Esophagus (tissue), 2 donors: ENCODE measurements at regions not wholly inside any gene's neighbourhood (a gene's known extent, or its start where the extent isn't known, plus 50 kb on each side); places are given as distances from the start of the nearest gene placed in this dataset.

Source experiments
- H3K27ac ChIP-seq, 2 donors: one replicate each; pipeline ENCODE4 v1.5.1; 2013; ENCODE audit warnings: low read depth in 2 of 2, mild to moderate bottlenecking in 2 of 2, inconsistent platforms in 1 of 2, low read length in 1 of 2, moderate library complexity in 1 of 2
- H3K27me3 ChIP-seq, 2 donors: one replicate each; pipeline ENCODE4 v1.6.1; 2013; ENCODE audit warnings: low read length in 2 of 2, control low read depth in 1 of 2, mild to moderate bottlenecking in 1 of 2; ENCODE audit not compliant: insufficient read depth in 2 of 2, control insufficient read depth in 1 of 2
- H3K36me3 ChIP-seq, 2 donors: one replicate each; pipeline ENCODE4 v1.6.1; 2013; ENCODE audit warnings: low read length in 1 of 2; ENCODE audit not compliant: control insufficient read depth in 2 of 2, insufficient read depth in 2 of 2
- H3K4me1 ChIP-seq, 2 donors: one replicate each; pipeline ENCODE4 v1.6.1; 2013; ENCODE audit warnings: low read length in 1 of 2; ENCODE audit not compliant: control insufficient read depth in 2 of 2, insufficient read depth in 2 of 2
- H3K4me3 ChIP-seq, 2 donors: one replicate each; pipeline ENCODE4 v1.5.1; 2013; ENCODE audit warnings: low read length in 2 of 2, mild to moderate bottlenecking in 2 of 2, low read depth in 1 of 2, moderate library complexity in 1 of 2
- H3K9me3 ChIP-seq, 2 donors: one replicate each; pipeline ENCODE4 v1.6.1; 2013; ENCODE audit warnings: mild to moderate bottlenecking in 2 of 2, low read depth in 1 of 2, low read length in 1 of 2, moderate library complexity in 1 of 2; ENCODE audit not compliant: control insufficient read depth in 2 of 2, insufficient read depth in 1 of 2
- whole genome bisulfite sequencing, 2 donors: extraction: QIAGEN DNeasy Blood & Tissue Kit; methylation state at CpG; one replicate each; pipeline ENCODE4 v1.1.7; 2013; 5-methylcytosine and 5-hydroxymethylcytosine counted together
- donor health status: healthy with polysubstance abuse.
- donor health status: Bipolar disorder and iron deficiency.

- H3K27me3 ChIP-seq, result no peaks in the 10 kb centered on the region
- H3K4me1 ChIP-seq, result no peaks in the 10 kb centered on the region
- H3K27ac ChIP-seq, result no peak overlapping the region
- WGBS, 2 donors, result 75 to 80% methylated on average over 1 of the region's 1 CpG
- no peaks in the 10 kb centered on the region for H3K36me3 ChIP-seq
- no peaks in the 10 kb centered on the region for H3K9me3 ChIP-seq
- no peak overlapping the region for H3K4me3 ChIP-seq
Measured at GRCh38 chr12:42689699-42690098, 100.2 kb upstream of the PRICKLE1 start.

GRCh38 chr12:42686514-42687172, 97.1 kb upstream of the PRICKLE1 start:
- Histone ChIP-seq H3K4me1 (no peaks in the 10 kb centered on the region), H3K27ac (no peak overlapping the region)
- WGBS, 2 donors, result 75 to 83% methylated on average over 3 of the region's 3 CpGs

GRCh38 chr12:42684802-42685071, 95.2 kb upstream of the PRICKLE1 start:
- Histone ChIP-seq H3K4me1 (no peaks in the 10 kb centered on the region), H3K9me3 (no peaks in the 10 kb centered on the region), H3K27me3 (peaks cover 0 to 2% of the 10 kb centered on the region in 2 donors), H3K27ac (no peak overlapping the region), H3K4me3 (no peak overlapping the region), H3K36me3 (no peaks in the 10 kb centered on the region)
- WGBS, 2 donors, result 65 to 73% methylated on average over 1 of the region's 1 CpG

More at GRCh38 chr12:42686514-42687172, 97.1 kb upstream of the PRICKLE1 start:
- H3K4me3 ChIP-seq, result no peak overlapping the region
- no peaks in the 10 kb centered on the region for H3K27me3 ChIP-seq
- no peaks in the 10 kb centered on the region for H3K36me3 ChIP-seq
- no peaks in the 10 kb centered on the region for H3K9me3 ChIP-seq

GRCh38 chr12:42683933-42684801, 94.6 kb upstream of the PRICKLE1 start:
- Histone ChIP-seq H3K4me1 (no peaks in the 10 kb centered on the region), H3K9me3 (no peaks in the 10 kb centered on the region), H3K27ac (no peak overlapping the region), H3K36me3 (no peaks in the 10 kb centered on the region), H3K4me3 (no peak overlapping the region), H3K27me3 (peaks cover 0 to 2% of the 10 kb centered on the region in 2 donors)
- WGBS, 2 donors, result 57 to 59% methylated on average over 4 of the region's 4 CpGs

GRCh38 chr12:42683266-42683665, 93.7 kb upstream of the PRICKLE1 start:
- Histone ChIP-seq H3K9me3 (no peaks in the 10 kb centered on the region), H3K27me3 (peaks cover 0 to 2% of the 10 kb centered on the region in 2 donors), H3K36me3 (no peaks in the 10 kb centered on the region), H3K4me3 (no peak overlapping the region), H3K27ac (no peak overlapping the region), H3K4me1 (no peaks in the 10 kb centered on the region)
- WGBS, 2 donors, result 71 to 87% methylated on average over 1 of the region's 1 CpG

GRCh38 chr12:42679466-42679865, 89.9 kb upstream of the PRICKLE1 start:
- Histone ChIP-seq H3K36me3 (no peaks in the 10 kb centered on the region), H3K9me3 (no peaks in the 10 kb centered on the region), H3K27me3 (peaks cover 0 to 2% of the 10 kb centered on the region in 2 donors), H3K4me1 (no peaks in the 10 kb centered on the region), H3K27ac (no peak overlapping the region), H3K4me3 (no peak overlapping the region)
- 68 to 71% methylated on average over 4 of the region's 4 CpGs for WGBS, 2 donors

GRCh38 chr12:42677461-42677860, 87.9 kb upstream of the PRICKLE1 start:
- no peaks in the 10 kb centered on the region for H3K36me3 ChIP-seq
- H3K4me1 ChIP-seq, result no peaks in the 10 kb centered on the region
- peaks cover 0 to 2% of the 10 kb centered on the region in 2 donors for H3K27me3 ChIP-seq
- no peak overlapping the region for H3K27ac ChIP-seq
- H3K4me3 ChIP-seq, result no peak overlapping the region
- H3K9me3 ChIP-seq, result no peaks in the 10 kb centered on the region
- WGBS, 2 donors, result 74 to 77% methylated on average over 2 of the region's 2 CpGs

GRCh38 chr12:42673535-42673934, 84.0 kb upstream of the PRICKLE1 start:
- 82 to 83% methylated on average over 3 of the region's 3 CpGs for WGBS, 2 donors
- Histone ChIP-seq H3K9me3 (no peaks in the 10 kb centered on the region), H3K27ac (no peak overlapping the region), H3K4me3 (no peak overlapping the region), H3K36me3 (no peaks in the 10 kb centered on the region), H3K4me1 (no peaks in the 10 kb centered on the region), H3K27me3 (no peaks in the 10 kb centered on the region)

GRCh38 chr12:42670719-42671118, 81.2 kb upstream of the PRICKLE1 start:
- H3K4me1 ChIP-seq, result no peaks in the 10 kb centered on the region
- H3K36me3 ChIP-seq, result no peaks in the 10 kb centered on the region
- H3K4me3 ChIP-seq, result no peak overlapping the region
- H3K27ac ChIP-seq, result no peak overlapping the region
- H3K27me3 ChIP-seq, result no peaks in the 10 kb centered on the region
- H3K9me3 ChIP-seq, result no peaks in the 10 kb centered on the region

GRCh38 chr12:42669553-42669952, 80.0 kb upstream of the PRICKLE1 start:
- Histone ChIP-seq H3K4me1 (no peaks in the 10 kb centered on the region), H3K36me3 (no peaks in the 10 kb centered on the region), H3K27me3 (no peaks in the 10 kb centered on the region), H3K9me3 (no peaks in the 10 kb centered on the region), H3K27ac (no peak overlapping the region), H3K4me3 (no peak overlapping the region)
- WGBS, 2 donors, result 33 to 34% methylated on average over 2 of the region's 2 CpGs
